IPS-15b (cell line): ENCODE measurements at regions not wholly inside any gene's neighbourhood (a gene's known extent, or its start where the extent isn't known, plus 50 kb on each side); places are given as distances from the start of the nearest gene placed in this dataset.
"Not testable (repeated sequence)": the region's sequence is repeated elsewhere in the genome, so short reads cannot be mapped to it uniquely, and the experiment has no call there.

Experiments used
- H3K27me3 ChIP-seq: one replicate; pipeline ENCODE4 v1.6.1; 2013; ENCODE audit warnings: low read length; ENCODE audit not compliant: control insufficient read depth, insufficient read depth
- H3K36me3 ChIP-seq: one replicate; pipeline ENCODE4 v1.6.1; 2013; ENCODE audit warnings: low read length; ENCODE audit not compliant: control insufficient read depth, insufficient read depth
- H3K4me1 ChIP-seq: one replicate; pipeline ENCODE4 v1.6.1; 2013; ENCODE audit warnings: mild to moderate bottlenecking, low read length; ENCODE audit not compliant: control insufficient read depth, insufficient read depth
- H3K4me3 ChIP-seq: one replicate; pipeline ENCODE4 v1.5.1; 2013; ENCODE audit warnings: low read depth, low read length
- H3K9ac ChIP-seq: one replicate; pipeline ENCODE4 v1.6.1; 2013; ENCODE audit warnings: low read depth, mild to moderate bottlenecking, low read length
- H3K9me3 ChIP-seq: one replicate; pipeline ENCODE4 v1.6.1; 2013; ENCODE audit warnings: mild to moderate bottlenecking, low read length; ENCODE audit not compliant: control insufficient read depth, insufficient read depth

DNA sequence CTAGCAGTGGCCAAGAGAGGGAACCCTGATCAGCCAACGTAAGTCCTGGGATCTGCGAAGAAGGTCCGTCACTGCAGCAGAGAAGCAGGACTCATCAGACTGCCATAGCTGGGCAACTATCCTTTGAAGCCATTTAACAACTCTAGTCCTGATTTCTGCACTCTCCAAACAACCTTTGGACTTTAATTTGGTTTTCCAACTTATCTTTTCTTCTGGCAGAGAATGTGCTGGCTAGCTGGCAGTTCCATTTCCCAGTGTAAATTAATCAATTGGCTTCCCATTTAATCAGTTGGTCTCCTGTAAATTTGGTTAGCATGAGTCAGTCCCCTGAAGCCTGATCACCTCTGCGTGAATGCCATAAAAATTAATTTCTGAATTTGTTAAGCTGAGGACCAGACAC is 153.7 kb upstream of the GPR101 start:
- Histone ChIP-seq H3K9ac (no peak overlapping the region), H3K4me3 (no peak overlapping the region), H3K27me3 (no peaks in the 10 kb centered on the region), H3K4me1 (no peaks in the 10 kb centered on the region), H3K9me3 (no peaks in the 10 kb centered on the region), H3K36me3 (no peaks in the 10 kb centered on the region)

DNA sequence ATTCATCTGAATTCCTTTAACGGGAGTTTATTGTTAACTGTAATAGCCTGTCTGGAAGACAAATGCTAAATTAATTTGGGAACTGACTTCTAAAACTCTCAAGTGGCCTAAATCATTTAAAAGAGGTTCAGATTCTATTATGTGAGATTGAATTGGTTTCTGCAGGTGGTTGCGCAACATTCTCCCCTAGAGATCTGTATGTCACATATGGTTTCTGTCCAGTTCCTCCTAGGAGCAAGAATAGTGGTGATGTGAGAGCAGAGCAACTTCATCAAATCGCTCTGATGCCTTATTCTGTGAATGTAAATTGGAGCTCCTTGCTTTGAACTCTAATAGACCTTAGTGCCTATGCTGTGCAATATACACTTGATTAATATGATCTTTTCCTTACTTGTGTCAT is 144.6 kb upstream of the GPR101 start:
- Histone ChIP-seq H3K9me3 (no peaks in the 10 kb centered on the region), H3K4me1 (no peaks in the 10 kb centered on the region), H3K9ac (no peak overlapping the region), H3K4me3 (no peak overlapping the region), H3K27me3 (no peaks in the 10 kb centered on the region), H3K36me3 (no peaks in the 10 kb centered on the region)

DNA sequence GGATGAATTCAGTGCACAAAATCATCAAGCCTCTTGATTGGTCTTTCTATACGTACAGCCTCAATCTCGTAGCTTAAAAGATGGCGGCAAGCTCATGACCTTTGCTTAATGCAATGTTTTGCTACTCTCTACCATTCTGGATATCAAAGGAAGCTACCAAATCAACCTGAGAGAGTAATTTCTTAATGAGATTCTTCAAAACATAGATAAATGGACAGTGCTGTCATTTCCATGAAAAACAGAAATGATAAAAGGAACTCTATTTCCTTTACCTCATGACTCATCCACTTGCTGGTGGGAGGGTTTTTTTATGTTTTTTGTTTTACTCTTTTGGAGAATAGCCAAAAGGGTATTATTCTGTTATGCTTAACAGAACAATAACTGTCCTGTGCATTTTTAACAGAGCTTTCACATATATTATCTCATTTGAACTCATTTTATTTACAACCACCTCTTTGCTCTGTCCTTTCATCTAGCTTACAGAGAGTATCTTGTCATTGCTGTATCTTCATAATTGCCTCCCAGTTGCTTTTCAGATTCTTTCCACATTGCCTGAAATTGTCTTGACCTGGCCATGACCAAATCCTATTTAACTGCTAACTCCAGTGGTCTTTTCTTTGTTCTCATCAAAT is 138.6 kb upstream of the GPR101 start:
- Histone ChIP-seq H3K9me3 (no peaks in the 10 kb centered on the region), H3K4me3 (no peak overlapping the region)

DNA sequence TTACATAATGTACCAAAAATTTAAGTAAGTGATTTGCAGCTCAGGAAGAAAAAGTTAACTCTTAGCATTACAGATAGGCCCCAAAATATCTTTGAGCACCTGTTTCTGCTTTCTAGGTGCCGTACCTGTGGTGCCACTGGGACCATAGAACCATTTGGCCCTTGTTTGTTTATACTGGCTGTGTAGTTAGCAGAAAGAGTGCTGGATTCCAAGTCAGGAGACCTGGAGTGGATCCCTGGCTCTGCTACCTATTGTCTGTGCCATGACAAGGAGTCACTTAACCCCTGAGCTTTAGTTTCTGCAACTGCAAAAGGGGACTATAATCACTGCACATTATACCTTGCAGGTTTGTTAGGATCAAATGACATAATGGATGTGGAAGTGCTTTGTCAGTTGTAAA is 137.8 kb upstream of the GPR101 start:
- Histone ChIP-seq H3K4me3 (no peak overlapping the region), H3K9me3 (no peaks in the 10 kb centered on the region), H3K36me3 (no peaks in the 10 kb centered on the region), H3K4me1 (no peaks in the 10 kb centered on the region), H3K9ac (no peak overlapping the region), H3K27me3 (no peaks in the 10 kb centered on the region)

More for the DNA sequence above, 138.6 kb upstream of the GPR101 start:
- Histone ChIP-seq H3K9ac (no peak overlapping the region), H3K27me3 (no peaks in the 10 kb centered on the region), H3K4me1 (no peaks in the 10 kb centered on the region), H3K36me3 (no peaks in the 10 kb centered on the region)

DNA sequence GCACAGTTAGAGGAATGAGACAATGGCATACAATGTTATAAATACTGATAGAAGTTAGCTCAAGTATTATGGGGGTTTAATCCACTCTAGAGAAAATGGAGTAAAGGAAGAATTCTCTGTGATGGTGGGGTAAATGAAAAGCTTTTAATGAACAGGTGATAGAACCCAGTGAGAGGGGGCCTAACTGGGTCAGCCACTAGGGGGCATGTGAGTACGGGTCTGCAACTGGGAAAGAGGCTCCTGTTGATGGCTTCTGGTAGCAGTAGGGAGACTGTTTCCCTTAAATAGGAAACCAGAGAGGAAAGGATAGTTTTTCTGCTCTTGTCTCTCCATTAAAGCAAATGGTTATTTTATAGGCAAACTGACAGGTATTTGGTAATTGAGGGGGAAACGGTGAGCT is 132.8 kb upstream of the GPR101 start:
- no peak overlapping the region for H3K4me3 ChIP-seq
- no peaks in the 10 kb centered on the region for H3K36me3 ChIP-seq
- no peaks in the 10 kb centered on the region for H3K27me3 ChIP-seq
- H3K9ac ChIP-seq = no peak overlapping the region
- no peaks in the 10 kb centered on the region for H3K4me1 ChIP-seq
- no peaks in the 10 kb centered on the region for H3K9me3 ChIP-seq

DNA sequence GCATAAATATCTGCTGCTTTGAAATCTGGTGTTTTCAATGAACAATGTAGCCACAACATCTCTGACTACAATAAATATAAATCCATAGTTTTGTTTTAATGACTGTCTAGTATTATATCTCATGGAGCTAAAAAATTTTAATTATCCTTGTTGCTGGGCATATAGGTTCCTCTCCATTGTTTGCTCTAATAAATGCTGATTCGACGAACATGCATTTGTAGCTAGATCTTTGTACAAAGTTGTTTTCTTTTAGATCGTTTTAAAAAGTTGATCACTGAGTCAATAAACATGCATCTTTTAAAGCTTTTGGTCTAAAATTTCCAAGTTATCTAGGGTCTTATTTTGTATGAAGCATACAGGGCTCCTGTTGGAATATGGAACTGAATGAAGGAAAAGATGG is 130.5 kb upstream of the GPR101 start:
- no peak overlapping the region for H3K4me3 ChIP-seq
- H3K9ac ChIP-seq = no peak overlapping the region
- H3K27me3 ChIP-seq = no peaks in the 10 kb centered on the region
- no peaks in the 10 kb centered on the region for H3K36me3 ChIP-seq
- no peaks in the 10 kb centered on the region for H3K4me1 ChIP-seq
- no peaks in the 10 kb centered on the region for H3K9me3 ChIP-seq

DNA sequence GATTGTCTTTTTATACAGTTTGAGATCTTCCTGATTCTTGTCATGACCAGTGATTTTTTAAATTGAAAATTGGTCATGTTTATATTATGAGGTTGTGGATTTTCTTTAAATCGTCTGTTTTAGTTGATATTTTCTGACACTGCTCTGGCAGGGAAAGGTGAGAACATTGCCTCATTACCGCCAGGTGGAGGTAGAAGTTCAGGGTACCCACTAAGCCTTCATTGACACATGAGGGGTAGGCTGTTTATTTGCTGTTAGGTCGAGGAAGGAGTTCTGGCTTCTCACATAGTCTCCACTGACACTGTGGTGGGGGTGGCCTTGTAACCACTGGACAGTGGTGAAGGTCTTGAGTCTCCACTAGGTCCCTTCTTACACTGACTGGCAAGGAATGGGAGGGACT is 117.6 kb upstream of the GPR101 start:
- H3K9me3 ChIP-seq = no peaks in the 10 kb centered on the region
- H3K4me3 ChIP-seq = no peak overlapping the region
- no peaks in the 10 kb centered on the region for H3K4me1 ChIP-seq
- no peaks in the 10 kb centered on the region for H3K36me3 ChIP-seq
- H3K9ac ChIP-seq = no peak overlapping the region
- H3K27me3 ChIP-seq = no peaks in the 10 kb centered on the region

DNA sequence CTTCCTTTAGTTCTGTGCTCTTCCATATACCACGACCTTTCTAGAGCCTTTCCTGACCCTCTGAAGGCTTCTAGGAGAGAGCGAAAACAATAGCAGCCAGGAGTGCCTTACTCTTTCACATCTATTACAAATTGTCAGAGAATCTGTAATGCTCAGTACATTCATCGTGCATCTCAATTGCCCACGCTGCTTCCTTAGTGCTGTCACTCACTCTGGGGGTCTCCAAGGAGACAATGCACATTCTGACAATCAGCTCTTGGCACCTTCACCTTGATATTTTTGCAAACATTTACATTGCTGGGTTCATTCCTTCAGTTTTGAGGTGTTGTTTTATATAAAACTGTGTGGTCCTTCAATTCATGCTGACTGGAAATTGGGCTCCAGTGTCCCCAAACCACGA is 110.1 kb upstream of the GPR101 start:
- no peaks in the 10 kb centered on the region for H3K36me3 ChIP-seq
- H3K4me1 ChIP-seq = no peaks in the 10 kb centered on the region
- H3K9ac ChIP-seq = no peak overlapping the region
- no peaks in the 10 kb centered on the region for H3K9me3 ChIP-seq
- no peaks in the 10 kb centered on the region for H3K27me3 ChIP-seq
- no peak overlapping the region for H3K4me3 ChIP-seq

DNA sequence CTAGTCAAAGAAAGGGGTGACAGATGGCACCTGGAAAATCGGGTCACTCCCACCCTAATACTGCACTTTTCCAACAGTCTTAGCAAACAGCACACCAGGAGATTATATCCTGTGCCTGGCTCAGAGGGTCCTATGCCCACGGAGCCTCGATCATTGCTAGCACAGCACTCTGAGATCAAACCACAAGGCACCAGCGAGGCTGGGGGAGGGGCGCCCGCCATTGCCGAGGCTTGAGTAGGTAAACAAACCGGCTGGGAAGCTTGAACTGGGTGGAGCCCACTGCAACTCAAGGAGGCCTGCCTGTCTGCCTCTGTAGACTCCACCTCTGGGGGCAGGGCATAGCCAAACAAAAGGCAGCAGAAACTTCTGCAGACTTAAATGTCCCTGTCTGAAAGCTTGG is 88.9 kb upstream of the GPR101 start:
- not testable (repeated sequence) for H3K36me3 ChIP-seq, H3K27me3 ChIP-seq, H3K9ac ChIP-seq, H3K4me3 ChIP-seq, H3K4me1 ChIP-seq, H3K9me3 ChIP-seq

DNA sequence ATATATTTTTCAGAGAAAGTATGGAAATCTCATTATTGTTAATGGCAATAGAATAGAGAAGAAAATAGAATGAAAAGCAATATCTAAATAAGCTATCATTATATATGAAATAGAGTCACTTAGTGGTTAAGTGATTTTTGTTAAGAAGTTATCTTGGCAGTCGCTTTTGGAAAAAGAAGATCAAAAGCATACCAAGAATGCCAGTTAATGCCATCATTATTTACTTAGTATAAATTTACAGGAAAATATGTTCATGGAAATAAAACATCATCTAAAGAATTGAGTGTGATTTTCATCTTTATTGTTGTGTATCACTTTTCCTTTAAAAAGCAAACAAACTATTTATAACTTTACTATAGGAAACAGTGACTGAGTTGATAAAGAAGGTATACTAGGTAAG is 85.3 kb upstream of the GPR101 start:
- Histone ChIP-seq H3K4me1 (no peaks in the 10 kb centered on the region), H3K4me3 (no peak overlapping the region), H3K9ac (no peak overlapping the region), H3K36me3 (no peaks in the 10 kb centered on the region), H3K9me3 (no peaks in the 10 kb centered on the region), H3K27me3 (no peaks in the 10 kb centered on the region)

DNA sequence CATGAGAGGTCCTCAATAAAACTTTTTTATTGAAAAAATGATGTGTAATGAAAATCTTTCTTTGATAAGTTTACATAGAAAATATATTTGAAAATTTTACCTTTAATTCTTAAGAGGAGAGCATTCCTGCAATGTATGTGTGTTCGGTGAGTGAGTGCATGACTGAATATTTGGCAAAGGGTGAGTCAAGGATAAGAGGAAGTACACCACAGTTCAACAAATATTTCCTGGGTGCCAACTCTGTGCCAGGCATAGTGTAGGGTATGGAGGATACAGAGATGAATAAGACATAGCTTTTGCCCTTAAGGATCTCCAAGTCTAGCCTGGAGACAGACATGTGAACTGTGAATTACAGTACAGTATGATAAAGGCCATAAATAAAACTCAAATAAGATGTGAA is 84.7 kb upstream of the GPR101 start:
- Histone ChIP-seq H3K9me3 (no peaks in the 10 kb centered on the region), H3K9ac (no peak overlapping the region), H3K27me3 (no peaks in the 10 kb centered on the region), H3K4me3 (no peak overlapping the region), H3K36me3 (no peaks in the 10 kb centered on the region), H3K4me1 (no peaks in the 10 kb centered on the region)

DNA sequence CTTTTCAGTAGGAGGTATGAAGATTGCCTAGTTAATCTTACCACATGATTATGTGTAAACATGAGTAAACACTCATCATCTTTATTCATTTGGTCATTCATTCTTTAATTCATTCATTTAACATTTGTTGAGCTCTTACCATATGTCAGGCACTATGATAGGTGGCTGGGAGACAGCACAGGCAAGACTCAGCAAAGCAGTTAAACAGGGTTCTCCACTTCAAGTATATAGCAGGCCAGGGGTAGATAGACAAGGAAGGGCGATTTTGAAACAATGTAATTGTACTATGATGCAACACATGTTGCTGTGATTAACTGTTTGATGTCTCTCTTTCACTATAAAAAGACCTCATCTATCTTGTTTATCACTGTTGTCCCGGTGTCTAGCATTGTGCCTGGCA is 84.3 kb upstream of the GPR101 start:
- Histone ChIP-seq H3K4me3 (no peak overlapping the region), H3K27me3 (no peaks in the 10 kb centered on the region), H3K36me3 (no peaks in the 10 kb centered on the region), H3K9me3 (no peaks in the 10 kb centered on the region), H3K4me1 (no peaks in the 10 kb centered on the region), H3K9ac (no peak overlapping the region)

DNA sequence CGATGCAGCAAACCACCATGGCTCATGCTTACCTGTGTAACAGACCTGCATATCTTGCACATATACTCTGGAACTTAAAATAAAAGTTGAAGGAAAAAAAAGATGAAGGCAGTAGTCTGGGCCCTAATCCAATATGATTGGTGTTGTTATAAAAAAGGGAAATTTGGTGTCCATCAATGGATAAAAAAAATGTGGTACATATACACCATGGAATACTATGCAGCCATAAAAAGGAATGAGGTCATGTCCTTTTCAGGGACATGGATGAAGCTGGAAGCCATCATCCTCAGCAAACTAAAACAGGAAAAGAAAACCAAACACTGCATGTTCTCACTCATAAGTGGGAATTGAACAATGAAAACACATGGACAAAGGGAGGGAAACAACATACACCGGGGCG is 74.1 kb upstream of the GPR101 start:
- H3K9me3 ChIP-seq, H3K4me1 ChIP-seq, H3K9ac ChIP-seq, H3K27me3 ChIP-seq, H3K4me3 ChIP-seq, H3K36me3 ChIP-seq: not testable (repeated sequence)
